GM12878 (cell line): ENCODE measurements at regions not wholly inside any gene's neighbourhood (a gene's known extent, or its start where the extent isn't known, plus 50 kb on each side); places are given as distances from the start of the nearest gene placed in this dataset.

Experiments
- ATAC-seq: fragments of 200-7000 bp; cut with Tn5 transposase; 3 replicates; pipeline ENCODE4 v1.9.1; 2020; ENCODE audit warnings: mild to moderate bottlenecking, moderate library complexity
- BruUV-seq: library from RNA; stranded (reverse); fragments of 400-500 nt; replicated peaks from 2 replicates; lab custom pipeline; 2021; lab: Mats Ljungman, UMichigan
- CTCF ChIA-PET: fragments of 300-600 bp; sonication (Branson Sonifier 250); formaldehyde crosslinking; extraction: SDS; loops from one replicate; lab custom pipeline; 2021; ENCODE audit warnings: inconsistent platforms; lab: Yijun Ruan, JAX
- POLR2A ChIA-PET: fragments of 350-600 bp; formaldehyde crosslinking; extraction: SDS; loops from one replicate; lab custom pipeline; 2021; ENCODE audit warnings: inconsistent platforms; lab: Charles Lee
- RAD21 ChIA-PET: fragments of 300-600 bp; sonication (Branson Sonifier 250); formaldehyde crosslinking; loops from one replicate; lab custom pipeline; 2023; ENCODE audit warnings: antibody characterized with exemption; ENCODE audit not compliant: unreplicated experiment; lab: Charles Lee
- SMC1A ChIA-PET: fragments of 300-600 bp; sonication (Branson Sonifier 250); formaldehyde crosslinking; loops from one replicate; lab custom pipeline; 2023; ENCODE audit not compliant: unreplicated experiment, uncharacterized antibody; lab: Charles Lee
- DNase-seq: peaks from one replicate; pipeline ENCODE4 v3.0.0-alpha.2; 2011; ENCODE audit warnings: low read depth, low spot score
- FAIRE-seq: peaks from 3 replicates; lab custom pipeline; 2011; peaks lifted over from hg19 to GRCh38; lab: Jason Lieb, UNC
- H2AFZ ChIP-seq: 2 replicates; pipeline ENCODE4 v1.6.0; 2011; ENCODE audit warnings: low read depth, low read length, control low read depth; ENCODE audit not compliant: control insufficient read depth
- H3K27ac ChIP-seq: 2 replicates; pipeline ENCODE4 v1.5.1; 2011; ENCODE audit warnings: control low read depth; ENCODE audit not compliant: control insufficient read depth, insufficient read depth
- H3K27me3 ChIP-seq, 2 experiments: replicated peaks in 1 of 2; 2 replicates each; pipeline versions ENCODE4 v1.6.0 to v1.6.1; 2011; ENCODE audit warnings: low read length in 1 of 2; ENCODE audit not compliant: control insufficient read depth in 2 of 2, insufficient read depth in 2 of 2
- H3K36me3 ChIP-seq, 2 experiments: 2 replicates each; pipeline ENCODE4 v1.5.1; 2011; ENCODE audit warnings: low read length in 1 of 2; ENCODE audit not compliant: control insufficient read depth in 2 of 2, insufficient read depth in 2 of 2
- H3K4me1 ChIP-seq: 2 replicates; pipeline ENCODE4 v1.6.1; 2011; ENCODE audit warnings: mild to moderate bottlenecking, low read length, moderate library complexity, mixed read lengths; ENCODE audit not compliant: control insufficient read depth, insufficient read depth
- H3K4me2 ChIP-seq: 2 replicates; pipeline ENCODE4 v1.6.0; 2011; ENCODE audit warnings: control low read depth; ENCODE audit not compliant: control insufficient read depth, insufficient read depth
- H3K4me3 ChIP-seq: fragments of 200-600 bp; sonication (generic); 2 replicates; pipeline ENCODE4 v1.5.1; 2016
- H3K79me2 ChIP-seq: 2 replicates; pipeline ENCODE4 v1.6.0; 2011; ENCODE audit warnings: low read length; ENCODE audit not compliant: control insufficient read depth, insufficient read depth
- H3K9ac ChIP-seq: 2 replicates; pipeline ENCODE4 v1.8.0; 2011; ENCODE audit warnings: low read length, control low read depth, mixed read lengths; ENCODE audit not compliant: control insufficient read depth, insufficient read depth
- H3K9me3 ChIP-seq: replicated peaks from 3 replicates; pipeline ENCODE4 v1.5.1; 2011; ENCODE audit warnings: mild to moderate bottlenecking, low read length; ENCODE audit not compliant: control insufficient read depth, insufficient read depth
- H4K20me1 ChIP-seq: 2 replicates; pipeline ENCODE4 v1.6.0; 2011; ENCODE audit not compliant: control insufficient read depth, insufficient read depth
- IRF4 ChIP-seq: IDR thresholded peaks from 2 replicates; pipeline ENCODE4 v1.6.1; 2011; ENCODE audit warnings: low read depth, low read length
- MEF2A ChIP-seq: IDR thresholded peaks from 2 replicates; pipeline ENCODE4 v1.6.1; 2011; ENCODE audit warnings: low read depth, mild to moderate bottlenecking, low read length, moderate library complexity; ENCODE audit not compliant: insufficient read depth
- RAD21 ChIP-seq: IDR thresholded peaks from 2 replicates; pipeline ENCODE4 v1.6.1; 2011; ENCODE audit warnings: mild to moderate bottlenecking, low read depth, low read length, moderate library complexity; ENCODE audit not compliant: insufficient read depth
- SMAD1 ChIP-seq: fragments of 450-650 bp; IDR thresholded peaks from 2 replicates; pipeline ENCODE4 v1.6.1; 2018; ENCODE audit warnings: mild to moderate bottlenecking, low read depth; ENCODE audit not compliant: partially characterized antibody
- SPI1 ChIP-seq: IDR thresholded peaks from 2 replicates; pipeline ENCODE4 v1.6.1; 2011; ENCODE audit warnings: low read depth, mild to moderate bottlenecking, low read length, moderate library complexity, borderline replicate concordance; ENCODE audit not compliant: insufficient read depth
- STAT3 ChIP-seq: IDR thresholded peaks from 2 replicates; pipeline ENCODE4 v1.6.1; 2011; ENCODE audit warnings: low read depth, low read length, improper control_type of control experiment
- ZBED1 ChIP-seq: IDR thresholded peaks from 2 replicates; pipeline ENCODE4 v1.6.1; 2016; ENCODE audit warnings: borderline replicate concordance
- WGBS: methylation state at CpG from one replicate; pipeline ENCODE4 v1.1.6; 2016; ENCODE audit warnings: low lambda C conversion rate; ENCODE audit not compliant: insufficient replicate concordance, insufficient coverage; ENCODE audit errors: missing lambda C conversion rate; 5-methylcytosine and 5-hydroxymethylcytosine counted together
- in situ Hi-C: fragments of 300-500 bp; cut with MboI; formaldehyde crosslinking; loops from 9 replicates; pipeline ENCODE4 v1.14.3; 2018; ENCODE audit warnings: mixed read lengths
- intact Hi-C: fragments of 100-400 bp; cut with micrococcal nuclease; formaldehyde crosslinking; loops from one replicate; pipeline ENCODE4 v1.14.2; 2022; ENCODE audit not compliant: unreplicated experiment
- TF ChIP-seq, protein P1 (sequence below): fragments of 450-650 bp; IDR thresholded peaks from 2 replicates; pipeline ENCODE4 v1.6.1; 2017; ENCODE audit warnings: antibody characterized with exemption, mild to moderate bottlenecking, moderate library complexity
- TF ChIP-seq, protein P2 (sequence below), 3 experiments: IDR thresholded peaks in 2 of 3; conservative IDR thresholded peaks in 1 of 3; 2 replicates each; pipeline ENCODE4 v1.5.1; 2011; ENCODE audit warnings: low read depth in 3 of 3, low read length in 3 of 3, mild to moderate bottlenecking in 3 of 3, control low read depth in 2 of 3, moderate library complexity in 2 of 3, inconsistent platforms in 1 of 3, mixed read lengths in 1 of 3; ENCODE audit not compliant: control insufficient read depth in 2 of 3, insufficient read depth in 1 of 3; ENCODE audit errors: extremely low read depth in 1 of 3

DNA sequence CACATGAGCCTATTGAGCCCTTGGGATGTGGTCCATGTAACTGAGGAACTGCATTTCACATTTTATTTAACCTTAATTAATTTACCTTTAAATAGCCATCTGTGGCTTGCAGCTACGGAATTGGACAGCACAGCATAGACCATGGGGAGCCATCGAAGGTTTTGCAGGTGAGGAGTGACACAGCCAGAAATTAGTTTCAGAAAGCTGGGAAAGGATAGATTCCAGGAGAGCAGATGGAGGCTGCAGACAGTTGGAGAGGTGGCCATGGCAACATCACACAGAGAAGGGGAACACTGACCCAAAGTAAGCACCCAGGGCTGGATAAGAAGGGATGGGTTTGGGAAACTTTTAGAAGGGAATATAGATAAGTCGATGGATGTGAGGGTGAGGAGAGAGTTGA lies 100.1 kb upstream of the SLC6A11 start:
- POLR2A ChIA-PET: no interaction called here
- H2AFZ ChIP-seq: no peak overlapping the region
- no peak overlapping the region for H3K4me2 ChIP-seq
- SMC1A ChIA-PET: no interaction called here
- WGBS: 17% methylated on average over 3 of the region's 3 CpGs
- no peaks in the 10 kb centered on the region for H3K79me2 ChIP-seq
- no peak for TF ChIP-seq SMAD1
- TF ChIP-seq MEF2A: no peak
- no peak for TF ChIP-seq IRF4
- no peak for TF ChIP-seq ZBED1
- TF ChIP-seq, protein P1, sequence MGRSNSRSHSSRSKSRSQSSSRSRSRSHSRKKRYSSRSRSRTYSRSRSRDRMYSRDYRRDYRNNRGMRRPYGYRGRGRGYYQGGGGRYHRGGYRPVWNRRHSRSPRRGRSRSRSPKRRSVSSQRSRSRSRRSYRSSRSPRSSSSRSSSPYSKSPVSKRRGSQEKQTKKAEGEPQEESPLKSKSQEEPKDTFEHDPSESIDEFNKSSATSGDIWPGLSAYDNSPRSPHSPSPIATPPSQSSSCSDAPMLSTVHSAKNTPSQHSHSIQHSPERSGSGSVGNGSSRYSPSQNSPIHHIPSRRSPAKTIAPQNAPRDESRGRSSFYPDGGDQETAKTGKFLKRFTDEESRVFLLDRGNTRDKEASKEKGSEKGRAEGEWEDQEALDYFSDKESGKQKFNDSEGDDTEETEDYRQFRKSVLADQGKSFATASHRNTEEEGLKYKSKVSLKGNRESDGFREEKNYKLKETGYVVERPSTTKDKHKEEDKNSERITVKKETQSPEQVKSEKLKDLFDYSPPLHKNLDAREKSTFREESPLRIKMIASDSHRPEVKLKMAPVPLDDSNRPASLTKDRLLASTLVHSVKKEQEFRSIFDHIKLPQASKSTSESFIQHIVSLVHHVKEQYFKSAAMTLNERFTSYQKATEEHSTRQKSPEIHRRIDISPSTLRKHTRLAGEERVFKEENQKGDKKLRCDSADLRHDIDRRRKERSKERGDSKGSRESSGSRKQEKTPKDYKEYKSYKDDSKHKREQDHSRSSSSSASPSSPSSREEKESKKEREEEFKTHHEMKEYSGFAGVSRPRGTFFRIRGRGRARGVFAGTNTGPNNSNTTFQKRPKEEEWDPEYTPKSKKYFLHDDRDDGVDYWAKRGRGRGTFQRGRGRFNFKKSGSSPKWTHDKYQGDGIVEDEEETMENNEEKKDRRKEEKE: no peak
- no peak for TF ChIP-seq STAT3
- no peaks in the 10 kb centered on the region for H4K20me1 ChIP-seq
- H3K9ac ChIP-seq: no peak overlapping the region
- no peak for DNase-seq
- no TSS peak for BruUV-seq
- intact Hi-C loops: no loop called here
- 0 out of 4 replicates have a peak, but pooled peaks cover 0 to 2% of the 10 kb centered on the region in 2 experiments for H3K27me3 ChIP-seq
- CTCF ChIA-PET: no interaction called here
- no peak for ATAC-seq
- RAD21 ChIA-PET: no interaction called here
- in situ Hi-C loops: no loop called here
- FAIRE-seq: no peak
- peaks cover 2% of the 10 kb centered on the region; the same call in 2 of the 3 replicates for H3K9me3 ChIP-seq
- no peaks in the 10 kb centered on the region for H3K4me1 ChIP-seq
- no peak overlapping the region for H3K4me3 ChIP-seq
- H3K27ac ChIP-seq: no peak overlapping the region
- no peaks in the 10 kb centered on the region for H3K36me3 ChIP-seq

DNA sequence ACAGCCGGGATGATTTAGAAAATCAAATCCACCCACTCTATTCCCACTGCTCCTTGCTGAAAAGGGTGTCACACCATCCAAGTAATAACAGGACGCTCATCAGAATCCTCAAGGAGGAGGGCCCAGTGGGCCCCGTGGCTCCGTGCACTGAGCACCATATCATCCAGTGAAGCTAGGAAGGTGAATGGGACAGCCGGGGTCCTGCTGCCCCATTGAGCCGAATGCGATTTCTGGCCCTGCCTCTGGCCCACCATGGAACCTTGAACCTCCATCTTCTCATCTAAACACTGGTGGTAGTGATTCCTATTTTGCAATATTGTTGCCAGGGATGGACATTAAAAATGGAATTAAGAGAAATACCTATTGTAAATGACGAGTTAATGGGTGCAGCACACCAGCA lies 99.1 kb upstream of the SLC6A11 start:
- Histone ChIP-seq H3K27ac (no peak overlapping the region), H3K9me3 (peaks cover 2% of the 10 kb centered on the region; the same call in 2 of the 3 replicates), H3K9ac (no peak overlapping the region), H3K4me1 (no peaks in the 10 kb centered on the region), H3K27me3 (0 out of 4 replicates have a peak, but pooled peaks cover 0 to 2% of the 10 kb centered on the region in 2 experiments), H3K4me3 (no peak overlapping the region), H3K79me2 (no peaks in the 10 kb centered on the region), H2AFZ (no peak overlapping the region), H3K4me2 (no peak overlapping the region), H3K36me3 (no peaks in the 10 kb centered on the region), H4K20me1 (no peaks in the 10 kb centered on the region)
- FAIRE-seq: no peak
- intact Hi-C loops: no loop called here
- in situ Hi-C loops: no loop called here
- DNase-seq: no peak
- TF ChIP-seq SPI1 (no peak), RAD21 (no peak)
- TF ChIP-seq, protein P2, sequence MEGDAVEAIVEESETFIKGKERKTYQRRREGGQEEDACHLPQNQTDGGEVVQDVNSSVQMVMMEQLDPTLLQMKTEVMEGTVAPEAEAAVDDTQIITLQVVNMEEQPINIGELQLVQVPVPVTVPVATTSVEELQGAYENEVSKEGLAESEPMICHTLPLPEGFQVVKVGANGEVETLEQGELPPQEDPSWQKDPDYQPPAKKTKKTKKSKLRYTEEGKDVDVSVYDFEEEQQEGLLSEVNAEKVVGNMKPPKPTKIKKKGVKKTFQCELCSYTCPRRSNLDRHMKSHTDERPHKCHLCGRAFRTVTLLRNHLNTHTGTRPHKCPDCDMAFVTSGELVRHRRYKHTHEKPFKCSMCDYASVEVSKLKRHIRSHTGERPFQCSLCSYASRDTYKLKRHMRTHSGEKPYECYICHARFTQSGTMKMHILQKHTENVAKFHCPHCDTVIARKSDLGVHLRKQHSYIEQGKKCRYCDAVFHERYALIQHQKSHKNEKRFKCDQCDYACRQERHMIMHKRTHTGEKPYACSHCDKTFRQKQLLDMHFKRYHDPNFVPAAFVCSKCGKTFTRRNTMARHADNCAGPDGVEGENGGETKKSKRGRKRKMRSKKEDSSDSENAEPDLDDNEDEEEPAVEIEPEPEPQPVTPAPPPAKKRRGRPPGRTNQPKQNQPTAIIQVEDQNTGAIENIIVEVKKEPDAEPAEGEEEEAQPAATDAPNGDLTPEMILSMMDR (IDR thresholded peaks at IDR 0.05 in 2 of 3, conservative IDR thresholded peaks at IDR 0.05 in 1 of 3; ENCODE audit: control insufficient read depth in 2 of 3, extremely low read depth in 1 of 3, insufficient read depth in 1 of 3, low read depth in 3 of 3, low read length in 3 of 3): no peak
- BruUV-seq: no TSS peak
- ChIA-PET RAD21 (no interaction called here), POLR2A (no interaction called here), CTCF (no interaction called here), SMC1A (no interaction called here)
- WGBS: 38% methylated on average over 8 of the region's 8 CpGs
- ATAC-seq: no peak
